Colonic mucosa (tissue), 4 donors: ENCODE measurements at regions not wholly inside any gene's neighbourhood (a gene's known extent, or its start where the extent isn't known, plus 50 kb on each side); places are given as distances from the start of the nearest gene placed in this dataset.

Source experiments
- DNase-seq: peaks from one replicate; pipeline ENCODE4 v3.0.0-alpha.2; 2020
- H3K27ac ChIP-seq: fragments of 200-600 bp; one replicate; pipeline ENCODE4 v1.8.0; 2021
- H3K27me3 ChIP-seq: fragments of 200-600 bp; one replicate; pipeline ENCODE4 v1.8.0; 2021
- H3K36me3 ChIP-seq: fragments of 200-600 bp; one replicate; pipeline ENCODE4 v1.8.0; 2021
- H3K4me1 ChIP-seq: fragments of 200-600 bp; one replicate; pipeline ENCODE4 v1.8.0; 2021; ENCODE audit warnings: mild to moderate bottlenecking
- H3K4me3 ChIP-seq: fragments of 200-600 bp; one replicate; pipeline ENCODE4 v1.8.0; 2021
- H3K9ac ChIP-seq, 2 donors: one replicate each; pipeline ENCODE4 v1.7.0; 2013; ENCODE audit warnings: control low read depth in 2 of 2, low read depth in 2 of 2, low read length in 2 of 2
- H3K9me3 ChIP-seq: fragments of 200-600 bp; one replicate; pipeline ENCODE4 v1.8.0; 2021
- CTCF ChIP-seq: fragments of 200-600 bp; IDR thresholded peaks from one replicate; pipeline ENCODE4 v1.8.0; 2022; ENCODE audit warnings: antibody characterized with exemption, mild to moderate bottlenecking
- intact Hi-C: fragments of 100-400 bp; cut with DNase I; formaldehyde crosslinking; loops from one replicate; pipeline ENCODE4 v1.14.1; 2022
- donor health status: healthy.
- donor health status: DM: no; HTN: no; CAD: no.
- donor health status: DM: no; HTN: no; CAD: no.

- intact Hi-C loops: no loop called here
- no peaks in the 10 kb centered on the region for H3K36me3 ChIP-seq
- no peak for DNase-seq
- H3K9ac ChIP-seq: no peak overlapping the region
- H3K4me3 ChIP-seq: no peak overlapping the region
- no peaks in the 10 kb centered on the region for H3K27me3 ChIP-seq
- H3K4me1 ChIP-seq: no peaks in the 10 kb centered on the region
- no peaks in the 10 kb centered on the region for H3K9me3 ChIP-seq
- TF ChIP-seq CTCF: no peak
- no peak overlapping the region for H3K27ac ChIP-seq
These were observed 110.5 kb upstream of the CCDC39 start for GRCh38 chr3:180789774-180790173.

GRCh38 chr3:180798197-180798596 is 114.3 kb upstream of the FXR1 start:
- Histone ChIP-seq H3K36me3 (no peaks in the 10 kb centered on the region), H3K4me3 (no peak overlapping the region), H3K4me1 (no peaks in the 10 kb centered on the region), H3K27me3 (no peaks in the 10 kb centered on the region), H3K9ac (no peak overlapping the region), H3K27ac (no peak overlapping the region), H3K9me3 (no peaks in the 10 kb centered on the region)
- intact Hi-C loops: no loop called here
- no peak for DNase-seq
- no peak for TF ChIP-seq CTCF

- no peak overlapping the region for H3K9ac ChIP-seq
- intact Hi-C loops: loop anchor here (10.0 kb wide), 1 partner anchor 372 kb away; no protein-coding TSS in a partner anchor
- no peak for TF ChIP-seq CTCF
- H3K9me3 ChIP-seq: no peaks in the 10 kb centered on the region
- H3K27me3 ChIP-seq: no peaks in the 10 kb centered on the region
- no peaks in the 10 kb centered on the region for H3K4me1 ChIP-seq
- H3K4me3 ChIP-seq: no peak overlapping the region
- DNase-seq: no peak
- H3K36me3 ChIP-seq: no peaks in the 10 kb centered on the region
- H3K27ac ChIP-seq: no peak overlapping the region
These were observed 109.6 kb upstream of the FXR1 start for GRCh38 chr3:180802837-180803236.

GRCh38 chr3:180804916-180805315 is 107.6 kb upstream of the FXR1 start:
- intact Hi-C loops: loop anchor here (10.0 kb wide), 1 partner anchor 370 kb away; no protein-coding TSS in a partner anchor
- no peak for TF ChIP-seq CTCF
- Histone ChIP-seq H3K9me3 (no peaks in the 10 kb centered on the region), H3K27me3 (no peaks in the 10 kb centered on the region), H3K36me3 (no peaks in the 10 kb centered on the region), H3K4me3 (no peak overlapping the region), H3K4me1 (no peaks in the 10 kb centered on the region), H3K27ac (no peak overlapping the region), H3K9ac (no peak overlapping the region)
- DNase-seq: no peak

GRCh38 chr3:180808823-180809575 is 103.5 kb upstream of the FXR1 start:
- no peak for TF ChIP-seq CTCF
- no peaks in the 10 kb centered on the region for H3K36me3 ChIP-seq

More at GRCh38 chr3:180808823-180809575, 103.5 kb upstream of the FXR1 start:
- H3K9ac ChIP-seq: no peak overlapping the region
- no peak overlapping the region for H3K27ac ChIP-seq
- intact Hi-C loops: loop anchor here (10.0 kb wide), 1 partner anchor 366 kb away; no protein-coding TSS in a partner anchor
- H3K4me1 ChIP-seq: no peaks in the 10 kb centered on the region
- no peak overlapping the region for H3K4me3 ChIP-seq
- DNase-seq: no peak
- no peaks in the 10 kb centered on the region for H3K27me3 ChIP-seq
- no peaks in the 10 kb centered on the region for H3K9me3 ChIP-seq
